ENCODE measurements at regions not wholly inside any gene's neighbourhood (a gene's known extent, or its start where the extent isn't known, plus 50 kb on each side); places are given as distances from the start of the nearest gene placed in this dataset.
A peak's percentile ranks its signal among the peaks of the same experiment; 100 is the strongest.

DNA sequence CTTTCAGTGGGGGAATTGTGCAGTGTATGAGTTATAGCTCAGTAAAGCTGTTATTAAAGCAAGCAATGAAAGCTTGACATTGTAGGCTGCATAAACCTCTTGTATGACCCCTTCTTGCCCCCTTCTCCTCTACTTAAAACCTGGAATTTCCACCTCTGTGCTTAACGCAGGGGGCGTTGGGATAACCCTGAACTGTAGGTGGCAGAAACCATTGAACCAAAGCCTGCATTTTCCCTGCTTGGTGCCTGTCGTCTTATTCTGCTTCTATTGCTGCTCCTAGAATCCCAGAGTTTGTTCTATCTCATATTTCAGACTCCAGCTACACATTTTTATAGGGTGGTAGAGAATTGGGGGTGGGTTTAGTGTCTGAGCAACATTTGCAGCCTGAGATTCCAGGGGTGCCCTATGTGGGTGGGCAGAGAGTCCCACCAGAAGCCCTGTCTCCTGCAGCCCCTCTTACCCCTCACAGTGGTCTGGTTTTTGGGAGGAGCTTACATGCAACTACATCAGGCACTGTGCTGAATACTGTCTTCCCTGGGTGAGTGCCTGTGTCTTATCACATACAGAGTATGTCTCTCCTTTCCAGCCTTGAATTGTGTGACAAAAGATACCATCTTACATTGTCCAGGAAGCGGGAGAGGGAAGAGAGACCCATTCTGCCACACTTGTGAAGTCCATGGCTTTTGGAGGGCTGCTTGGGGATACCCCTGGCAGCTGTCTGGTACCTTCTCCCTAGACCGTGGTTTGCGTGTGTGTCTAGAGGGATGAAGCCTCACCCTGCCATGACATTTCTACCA lies 407.7 kb upstream of the EEF2KMT start:
- Mint-ChIP-seq H3K9me3 (no peaks in the 10 kb centered on the region), H3K4me3 (no peak overlapping the region), H3K27me3 (ENCODE audit: low read depth) (no peaks in the 10 kb centered on the region), H3K4me1 (ENCODE audit: low read depth) (no peaks in the 10 kb centered on the region), H3K36me3 (ENCODE audit: insufficient read depth in 2 of 2) (no peaks in the 10 kb centered on the region), H3K27ac (no peak overlapping the region)
- ATAC-seq (replicated peaks in 1 of 2) (no peak), DNase-seq (no peak)

DNA sequence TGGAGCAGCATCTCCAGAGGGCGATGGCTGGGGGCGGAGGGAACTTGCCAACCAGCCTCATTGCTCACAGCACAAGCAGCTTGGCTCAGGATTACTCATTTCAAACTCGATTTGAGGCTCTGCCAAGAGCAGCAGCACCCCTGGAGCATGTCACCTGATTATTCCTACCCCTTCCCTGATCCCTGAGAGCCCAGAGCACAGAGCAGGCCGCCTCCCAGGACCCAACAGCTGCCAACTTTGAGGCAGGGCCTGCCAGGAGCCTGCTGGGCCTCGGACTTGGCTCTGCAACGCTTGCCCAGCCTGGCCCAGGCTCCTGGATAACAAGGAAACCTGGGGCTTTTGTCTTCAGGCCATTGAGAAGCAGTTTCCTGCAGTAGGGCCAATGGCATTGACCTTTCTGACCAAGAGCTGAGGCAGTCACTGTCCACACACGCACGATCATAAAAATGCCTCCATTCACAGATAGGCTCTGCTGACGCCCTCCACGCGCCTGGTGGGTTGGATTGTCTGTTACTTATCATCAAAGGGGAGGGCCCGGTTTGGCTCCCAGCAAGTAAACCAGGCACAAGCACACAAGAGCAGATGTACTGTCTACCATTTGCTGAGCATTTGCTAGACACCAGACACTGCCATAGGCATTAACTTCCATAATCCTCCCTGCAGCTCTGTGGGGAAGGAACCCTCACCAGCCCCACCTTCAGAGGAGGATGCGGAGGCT lies 406.6 kb upstream of the EEF2KMT start:
- ATAC-seq (replicated peaks in 1 of 2), result no peak
- H3K4me1 Mint-ChIP-seq (ENCODE audit: low read depth), result no peaks in the 10 kb centered on the region
- no peak for DNase-seq
- H3K27me3 Mint-ChIP-seq (ENCODE audit: low read depth), result no peaks in the 10 kb centered on the region
- H3K36me3 Mint-ChIP-seq (ENCODE audit: insufficient read depth in 2 of 2), result peaks cover 2% of the 10 kb centered on the region in 2 donors
- peaks cover 0 to 3% of the 10 kb centered on the region in 2 donors for H3K9me3 Mint-ChIP-seq
- H3K27ac Mint-ChIP-seq, result no peak overlapping the region
- H3K4me3 Mint-ChIP-seq, result no peak overlapping the region

DNA sequence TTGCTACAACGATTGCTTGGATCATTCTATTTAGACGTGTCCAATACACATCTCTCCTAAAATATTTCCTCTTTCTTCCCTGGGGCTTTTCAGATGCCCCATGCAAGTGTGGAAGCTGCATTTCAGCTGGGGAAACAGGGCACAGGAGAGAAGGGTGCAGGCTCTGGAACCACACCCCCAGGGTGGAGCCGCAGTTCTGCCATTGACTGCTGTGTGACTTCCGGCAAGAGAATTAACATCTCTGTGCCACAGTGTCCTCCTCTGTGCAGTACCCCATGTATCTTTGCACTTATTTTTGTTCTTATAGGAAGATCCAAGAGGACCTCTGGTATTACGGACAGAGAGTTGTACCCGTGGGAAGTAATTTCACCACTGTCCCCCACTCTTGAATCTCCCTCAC lies 405.3 kb upstream of the EEF2KMT start:
- H3K4me3 Mint-ChIP-seq, result no peak overlapping the region
- H3K4me1 Mint-ChIP-seq (ENCODE audit: low read depth), result no peaks in the 10 kb centered on the region
- H3K27me3 Mint-ChIP-seq (ENCODE audit: low read depth), result no peaks in the 10 kb centered on the region
- H3K27ac Mint-ChIP-seq, result no peak overlapping the region
- H3K9me3 Mint-ChIP-seq, result peaks cover 0 to 3% of the 10 kb centered on the region in 2 donors
- H3K36me3 Mint-ChIP-seq (ENCODE audit: insufficient read depth in 2 of 2), result peaks cover 2% of the 10 kb centered on the region in 2 donors
- no peak for DNase-seq
- no peak for ATAC-seq (replicated peaks in 1 of 2)

DNA sequence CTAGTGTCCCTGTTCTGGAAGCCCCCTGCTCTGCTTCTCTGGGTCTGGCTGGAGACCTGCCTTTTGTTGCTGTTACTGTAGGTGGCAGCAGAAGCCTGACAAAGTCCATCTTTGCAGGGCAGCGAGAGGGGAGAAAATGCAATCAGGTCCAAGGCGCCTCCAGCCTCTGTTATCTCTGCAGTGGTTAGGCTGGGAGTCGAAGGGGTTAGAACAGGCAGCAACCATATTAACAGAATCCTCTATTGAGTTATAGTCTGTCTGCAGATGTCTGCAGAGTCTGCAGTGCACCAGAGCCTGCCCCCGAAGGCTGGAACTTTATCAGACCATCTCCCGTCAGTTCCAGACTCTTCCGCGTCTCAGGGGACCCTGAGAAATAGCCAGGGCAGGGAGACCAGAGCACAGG lies 404.9 kb upstream of the EEF2KMT start:
- no peak overlapping the region for H3K27ac Mint-ChIP-seq
- ATAC-seq (replicated peaks in 1 of 2) (no peak), DNase-seq (peak in 1 of 2 donors; percentile 4)
- peaks cover 2% of the 10 kb centered on the region in 2 donors for H3K36me3 Mint-ChIP-seq (ENCODE audit: insufficient read depth in 2 of 2)
- H3K4me1 Mint-ChIP-seq (ENCODE audit: low read depth), result no peaks in the 10 kb centered on the region
- peaks cover 0 to 3% of the 10 kb centered on the region in 2 donors for H3K9me3 Mint-ChIP-seq
- no peak overlapping the region for H3K4me3 Mint-ChIP-seq
- H3K27me3 Mint-ChIP-seq (ENCODE audit: low read depth), result no peaks in the 10 kb centered on the region

DNA sequence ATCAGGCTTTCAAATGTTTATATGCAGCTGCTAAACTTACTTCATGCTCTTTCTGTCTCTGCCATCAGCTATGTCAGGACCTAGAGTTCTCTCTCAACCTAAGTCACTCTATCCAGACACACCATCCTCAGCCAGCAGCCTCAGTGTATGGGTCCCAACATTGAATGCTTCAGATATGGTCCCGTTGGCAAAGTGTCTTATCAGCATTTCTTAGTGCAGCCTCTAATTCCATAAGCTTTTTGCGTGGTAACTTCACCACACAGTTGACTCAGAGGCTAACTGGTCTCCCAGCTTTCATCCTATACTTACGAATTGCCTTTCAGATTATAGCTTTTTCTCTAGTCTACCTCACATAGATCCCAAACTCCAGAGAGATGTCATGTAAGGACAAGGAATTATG lies 402.9 kb upstream of the EEF2KMT start:
- Mint-ChIP-seq H3K27ac (no peak overlapping the region), H3K4me1 (ENCODE audit: low read depth) (no peaks in the 10 kb centered on the region), H3K4me3 (no peak overlapping the region), H3K27me3 (ENCODE audit: low read depth) (no peaks in the 10 kb centered on the region), H3K9me3 (peaks cover 3 to 5% of the 10 kb centered on the region in 2 donors), H3K36me3 (ENCODE audit: insufficient read depth in 2 of 2) (peaks cover 2% of the 10 kb centered on the region in 2 donors)
- DNase-seq, result no peak
- ATAC-seq (replicated peaks in 1 of 2), result no peak

DNA sequence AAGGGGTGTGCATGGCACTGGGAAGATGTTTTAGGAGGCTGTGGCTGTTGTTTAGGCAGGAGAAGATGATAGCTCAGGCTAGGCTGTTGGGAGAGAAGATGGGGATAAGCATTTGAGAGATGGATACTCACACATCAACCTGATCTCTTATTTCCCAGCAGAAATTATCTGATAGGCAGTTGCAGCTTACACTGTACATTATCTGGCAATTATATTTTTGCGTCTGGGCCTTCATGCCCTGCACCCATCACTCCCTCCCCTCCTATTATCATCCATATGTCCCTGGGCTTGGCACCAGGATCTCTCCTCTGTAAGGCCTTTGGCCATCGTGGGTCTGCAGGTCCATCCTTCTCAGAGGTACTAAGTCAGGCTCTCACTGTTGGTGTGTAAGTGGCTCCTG lies 401.0 kb upstream of the EEF2KMT start:
- Mint-ChIP-seq H3K27ac (no peak overlapping the region), H3K4me1 (ENCODE audit: low read depth) (no peaks in the 10 kb centered on the region), H3K27me3 (ENCODE audit: low read depth) (no peaks in the 10 kb centered on the region), H3K36me3 (ENCODE audit: insufficient read depth in 2 of 2) (peaks cover 2% of the 10 kb centered on the region in 2 donors), H3K4me3 (no peak overlapping the region), H3K9me3 (peaks cover 3 to 5% of the 10 kb centered on the region in 2 donors)
- DNase-seq (no peak), ATAC-seq (replicated peaks in 1 of 2) (no peak)

DNA sequence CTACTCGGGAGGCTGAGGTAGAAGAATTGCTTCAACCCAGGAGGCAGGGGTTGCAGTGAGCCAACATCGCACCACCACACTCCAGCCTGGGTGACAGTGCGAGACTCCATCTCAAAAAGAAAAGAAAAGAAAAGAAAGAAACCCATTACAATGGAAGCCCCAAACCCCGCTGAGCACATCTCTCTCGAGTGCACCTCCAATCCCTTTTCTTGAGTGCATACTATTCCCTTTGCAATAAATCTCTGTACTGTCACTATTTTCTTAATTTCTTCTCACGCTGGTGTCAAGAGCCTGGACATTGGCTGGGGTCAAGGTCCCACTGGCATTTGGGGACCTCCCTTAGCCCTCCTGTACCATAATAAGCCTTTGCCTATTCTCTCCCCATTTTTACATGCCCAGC lies 398.4 kb upstream of the EEF2KMT start:
- Mint-ChIP-seq H3K27ac (no peak overlapping the region), H3K9me3 (peaks cover 3 to 5% of the 10 kb centered on the region in 2 donors), H3K36me3 (ENCODE audit: insufficient read depth in 2 of 2) (peaks cover 2% of the 10 kb centered on the region in 2 donors), H3K4me1 (ENCODE audit: low read depth) (no peaks in the 10 kb centered on the region), H3K4me3 (no peak overlapping the region), H3K27me3 (ENCODE audit: low read depth) (no peaks in the 10 kb centered on the region)
- no peak for DNase-seq
- ATAC-seq (replicated peaks in 1 of 2), result no peak

DNA sequence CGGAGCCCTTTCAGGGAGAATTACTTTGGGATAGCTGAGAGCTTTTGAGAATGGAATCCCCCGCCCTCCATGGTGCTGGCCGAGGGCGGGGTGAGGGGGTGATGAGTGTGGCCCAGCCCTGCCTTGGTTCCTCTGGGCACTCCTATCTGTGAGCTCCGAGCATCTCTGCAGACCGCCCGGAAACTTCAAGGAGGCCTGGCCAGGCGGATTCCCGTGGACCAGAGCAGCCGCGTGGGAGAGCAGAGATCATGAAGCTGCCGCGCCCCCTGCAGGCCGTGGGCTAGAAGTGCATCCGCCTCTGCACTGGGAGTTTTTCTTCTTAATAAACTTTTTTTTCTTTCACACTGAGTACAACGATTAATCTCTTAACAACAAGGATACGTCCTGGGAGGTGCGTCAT lies 392.9 kb upstream of the EEF2KMT start:
- DNase-seq, result peak; percentile 20 to 39
- no peak overlapping the region for H3K4me3 Mint-ChIP-seq

DNA sequence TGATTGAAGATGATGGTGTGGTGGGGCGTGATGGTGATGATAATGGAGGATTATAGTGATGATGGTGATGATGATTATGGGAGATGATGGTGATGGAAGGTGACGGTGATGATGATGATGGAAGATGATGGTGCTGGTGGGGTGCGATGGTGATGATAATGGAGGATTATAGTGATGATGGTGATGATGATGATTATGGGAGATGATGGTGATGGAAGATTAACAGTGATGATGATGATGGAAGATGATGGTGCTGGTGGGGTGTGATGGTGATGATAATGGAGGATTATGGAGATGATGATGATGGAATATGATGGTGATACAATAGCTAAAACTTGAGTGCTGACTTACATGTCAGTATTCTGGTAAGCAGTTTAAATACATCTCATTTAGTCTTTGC lies 391.0 kb upstream of the EEF2KMT start:
- Mint-ChIP-seq H3K27ac (no peak overlapping the region), H3K9me3 (no peaks in the 10 kb centered on the region)

More for the DNA sequence above, 392.9 kb upstream of the EEF2KMT start:
- H3K36me3 Mint-ChIP-seq (ENCODE audit: insufficient read depth in 2 of 2), result no peaks in the 10 kb centered on the region
- ATAC-seq (replicated peaks in 1 of 2), result no peak
- no peaks in the 10 kb centered on the region for H3K27me3 Mint-ChIP-seq (ENCODE audit: low read depth)
- H3K9me3 Mint-ChIP-seq, result no peaks in the 10 kb centered on the region
- H3K4me1 Mint-ChIP-seq (ENCODE audit: low read depth), result no peaks in the 10 kb centered on the region
- H3K27ac Mint-ChIP-seq, result no peak overlapping the region

DNA sequence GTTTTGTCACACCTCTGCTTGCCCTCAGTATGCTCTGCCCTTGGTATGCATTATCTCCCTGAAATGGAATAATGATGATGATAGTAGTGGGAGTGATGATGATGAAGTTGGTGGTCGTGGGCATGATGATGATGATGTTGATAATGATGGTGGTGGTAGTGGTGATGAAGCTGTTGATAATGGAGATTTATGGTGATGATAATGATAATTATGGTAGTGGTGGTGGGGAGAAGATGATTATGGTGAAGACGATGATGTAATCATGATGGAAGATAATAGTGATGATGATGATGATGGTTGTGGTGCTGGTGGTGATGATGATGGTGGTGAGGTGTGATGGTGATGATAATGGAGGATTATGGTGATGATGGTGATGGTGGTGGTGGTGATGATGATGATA lies 390.1 kb upstream of the EEF2KMT start:
- no peak overlapping the region for H3K4me3 Mint-ChIP-seq
- ATAC-seq (replicated peaks in 1 of 2) (no peak), DNase-seq (no peak)
- H3K4me1 Mint-ChIP-seq (ENCODE audit: low read depth), result no peaks in the 10 kb centered on the region
- H3K27ac Mint-ChIP-seq, result no peak overlapping the region
- peaks cover 5% of the 10 kb centered on the region for H3K27me3 Mint-ChIP-seq (ENCODE audit: low read depth)
- peaks cover 0 to 1% of the 10 kb centered on the region in 2 donors for H3K9me3 Mint-ChIP-seq
- no peaks in the 10 kb centered on the region for H3K36me3 Mint-ChIP-seq (ENCODE audit: insufficient read depth in 2 of 2)

More for the DNA sequence above, 391.0 kb upstream of the EEF2KMT start:
- Mint-ChIP-seq H3K36me3 (ENCODE audit: insufficient read depth in 2 of 2) (no peaks in the 10 kb centered on the region), H3K4me3 (no peak overlapping the region), H3K27me3 (ENCODE audit: low read depth) (peaks cover under 1% of the 10 kb centered on the region), H3K4me1 (ENCODE audit: low read depth) (no peaks in the 10 kb centered on the region)
- DNase-seq (no peak), ATAC-seq (replicated peaks in 1 of 2) (no peak)

DNA sequence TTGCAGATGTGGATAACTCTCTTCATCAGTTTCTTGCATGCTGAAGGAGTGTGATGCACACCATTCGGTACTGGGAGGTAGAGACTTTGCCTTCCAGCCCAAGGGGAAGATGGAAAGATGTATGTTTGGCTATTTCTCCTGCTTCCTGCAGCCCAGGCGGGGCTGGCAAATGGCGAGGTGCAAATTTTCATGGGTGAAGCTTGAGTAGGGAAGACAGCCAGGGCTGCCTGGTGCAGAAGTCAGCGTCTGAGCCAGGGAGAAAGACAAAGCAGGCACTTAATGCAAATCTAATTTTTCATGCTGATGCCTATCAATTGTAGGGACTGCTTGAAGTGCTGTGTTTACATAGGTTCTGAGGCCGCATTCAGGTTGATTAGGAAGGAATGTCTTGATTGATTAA lies 384.7 kb upstream of the EEF2KMT start:
- Mint-ChIP-seq H3K4me1 (ENCODE audit: low read depth) (no peaks in the 10 kb centered on the region), H3K4me3 (no peak overlapping the region), H3K27ac (no peak overlapping the region), H3K9me3 (peaks cover 0 to 1% of the 10 kb centered on the region in 2 donors), H3K27me3 (ENCODE audit: low read depth) (peaks cover 14% of the 10 kb centered on the region), H3K36me3 (ENCODE audit: insufficient read depth in 2 of 2) (no peaks in the 10 kb centered on the region)
- DNase-seq, result no peak
- no peak for ATAC-seq (replicated peaks in 1 of 2)

DNA sequence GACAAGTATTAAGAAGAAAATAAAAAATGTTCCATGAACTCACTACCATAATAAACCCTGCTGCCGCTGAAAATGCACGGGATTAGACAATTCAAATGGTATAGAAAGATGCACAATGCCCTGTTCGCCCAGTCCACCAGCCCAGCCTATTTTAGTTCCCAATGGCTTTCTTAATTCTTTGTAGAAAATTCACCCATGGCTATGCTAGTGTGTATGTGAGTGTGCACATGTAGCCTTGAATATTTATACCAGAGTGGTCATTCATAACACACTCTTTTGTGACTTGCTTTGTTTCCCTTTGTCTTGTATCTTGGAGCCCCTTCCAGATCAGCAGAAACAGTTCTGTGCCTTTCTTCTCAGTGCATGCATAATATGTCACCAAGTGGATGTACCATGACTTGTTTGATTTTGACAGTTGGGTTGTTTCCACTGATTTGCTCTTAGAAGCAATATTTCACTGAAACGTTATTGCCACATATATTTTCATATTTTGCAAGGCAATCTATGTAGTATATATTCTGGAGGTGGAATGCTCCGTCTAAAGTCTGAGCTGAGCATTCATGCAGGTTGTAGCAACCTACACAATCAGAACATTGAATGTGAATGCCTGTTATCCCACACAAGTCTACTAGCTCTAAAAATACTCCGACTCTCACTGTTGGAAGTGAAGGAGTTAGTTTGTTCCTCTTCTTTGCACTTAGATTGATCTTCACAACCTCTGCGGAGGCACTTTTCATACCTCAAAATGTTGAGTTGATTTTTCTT lies 383.0 kb upstream of the EEF2KMT start:
- ATAC-seq (replicated peaks in 1 of 2), result no peak
- Mint-ChIP-seq H3K27me3 (ENCODE audit: low read depth) (peaks cover 14% of the 10 kb centered on the region), H3K36me3 (ENCODE audit: insufficient read depth in 2 of 2) (no peaks in the 10 kb centered on the region), H3K9me3 (peaks cover 0 to 1% of the 10 kb centered on the region in 2 donors), H3K4me3 (no peak overlapping the region), H3K27ac (no peak overlapping the region), H3K4me1 (ENCODE audit: low read depth) (no peaks in the 10 kb centered on the region)
- no peak for DNase-seq

DNA sequence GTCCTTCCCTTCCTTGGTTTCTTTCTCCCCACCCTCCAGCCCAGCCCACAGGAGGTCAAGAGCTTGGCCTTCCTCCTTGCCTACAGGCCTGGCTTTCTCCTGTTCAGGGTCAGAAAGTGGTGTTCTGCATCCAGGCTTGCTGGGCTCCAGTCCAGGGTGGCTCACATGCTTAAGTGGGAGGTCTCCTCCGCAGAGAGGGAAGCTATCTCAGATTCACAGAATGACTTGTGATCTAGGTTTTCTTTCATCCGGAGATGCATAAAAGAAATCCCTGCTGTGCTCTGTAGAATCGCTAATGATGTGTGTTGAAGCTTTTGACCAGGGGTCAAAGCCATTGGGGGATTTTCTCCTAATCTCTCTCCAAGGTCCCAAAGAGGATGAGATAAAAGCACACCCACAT lies 382.3 kb upstream of the EEF2KMT start:
- DNase-seq (no peak), ATAC-seq (replicated peaks in 1 of 2) (no peak)
- no peaks in the 10 kb centered on the region for H3K4me1 Mint-ChIP-seq (ENCODE audit: low read depth)
- no peak overlapping the region for H3K27ac Mint-ChIP-seq
- no peak overlapping the region for H3K4me3 Mint-ChIP-seq
- no peaks in the 10 kb centered on the region for H3K36me3 Mint-ChIP-seq (ENCODE audit: insufficient read depth in 2 of 2)
- peaks cover 14% of the 10 kb centered on the region for H3K27me3 Mint-ChIP-seq (ENCODE audit: low read depth)
- H3K9me3 Mint-ChIP-seq, result peaks cover 0 to 1% of the 10 kb centered on the region in 2 donors
